HG03103 (cell line): ENCODE measurements at regions not wholly inside any gene's neighbourhood (a gene's known extent, or its start where the extent isn't known, plus 50 kb on each side); places are given as distances from the start of the nearest gene placed in this dataset.

ENCODE experiments used
- ATAC-seq: cut with Tn5 transposase; IDR thresholded peaks from one replicate; pipeline ENCODE4 v1.9.1; 2021; ENCODE audit warnings: low read depth; ENCODE audit not compliant: unreplicated experiment

DNA sequence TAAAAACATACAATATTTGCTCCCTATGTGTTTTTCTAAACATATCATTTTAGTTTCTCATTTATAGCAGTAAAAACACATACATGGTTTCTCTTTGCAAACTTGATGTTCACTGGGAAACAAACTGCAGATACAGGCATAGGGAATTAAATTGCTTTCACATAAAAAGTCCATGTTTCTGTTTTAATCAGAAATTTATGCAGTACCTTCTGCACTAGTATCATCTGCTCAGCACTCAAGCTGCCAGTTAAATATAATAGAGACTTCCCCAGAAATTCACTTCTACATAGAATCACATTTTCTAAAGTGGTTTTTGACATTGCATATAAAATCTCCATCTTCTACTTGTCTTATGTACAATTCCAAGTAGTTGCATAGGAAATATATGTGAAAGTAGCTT lies 1107.3 kb upstream of the NRXN1 start:
- ATAC-seq: no peak

DNA sequence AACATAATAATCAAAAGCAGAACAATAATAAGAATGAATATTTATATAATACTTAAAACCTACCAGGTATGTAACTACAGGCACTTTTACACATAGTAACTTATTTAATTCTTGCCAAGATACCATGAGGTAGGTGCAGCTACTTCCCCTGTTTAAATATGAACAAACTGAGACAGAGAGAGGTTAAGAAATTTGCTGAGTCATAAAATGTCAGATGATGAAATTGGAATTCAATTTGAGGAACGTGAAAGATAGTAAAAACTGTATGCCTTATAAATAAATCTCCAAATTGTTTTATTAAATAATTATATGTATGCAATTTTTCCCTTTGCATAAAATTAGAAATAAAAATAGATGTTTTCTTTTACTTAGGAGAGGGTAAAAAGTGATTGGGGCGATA lies 1103.3 kb upstream of the NRXN1 start:
- no peak for ATAC-seq

DNA sequence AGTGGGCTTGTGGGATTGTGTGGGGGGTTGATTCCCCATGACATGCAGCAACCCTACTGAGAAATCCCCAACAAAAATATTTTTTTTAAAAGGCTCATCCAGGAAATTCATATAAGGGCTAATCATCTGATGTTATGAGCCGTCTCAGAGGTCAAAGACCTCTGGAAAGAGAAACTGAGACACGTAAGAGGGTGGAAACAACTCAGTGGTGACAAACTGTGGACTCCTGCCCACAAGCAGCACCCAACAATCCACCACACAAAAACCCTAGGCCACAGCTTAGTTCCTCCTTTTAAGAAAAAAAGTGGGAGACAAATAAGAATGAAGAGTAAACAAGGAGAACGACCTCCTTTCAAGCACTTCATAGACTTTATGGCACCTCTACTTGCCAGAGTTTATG lies 1096.1 kb upstream of the NRXN1 start:
- ATAC-seq: no peak

DNA sequence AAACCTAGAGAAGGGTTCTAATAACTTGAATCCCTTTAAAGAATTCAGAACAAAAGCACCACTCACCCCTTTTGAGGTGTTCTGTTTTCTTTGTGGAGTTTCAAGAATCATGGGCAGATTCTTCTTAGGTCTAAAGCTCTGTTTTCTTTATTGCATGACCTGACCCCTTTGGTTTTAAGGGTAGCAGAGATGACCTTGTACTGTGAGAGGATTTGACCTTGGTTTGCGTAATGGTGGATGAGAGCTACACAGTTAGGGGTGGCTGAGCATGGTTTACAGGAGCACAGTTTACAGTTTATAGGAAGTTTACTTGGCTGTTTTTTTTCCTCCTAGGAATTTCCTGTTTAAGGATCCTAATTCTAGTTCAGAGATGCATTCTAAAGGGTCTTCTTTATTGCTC lies 1095.6 kb upstream of the NRXN1 start:
- no peak for ATAC-seq

DNA sequence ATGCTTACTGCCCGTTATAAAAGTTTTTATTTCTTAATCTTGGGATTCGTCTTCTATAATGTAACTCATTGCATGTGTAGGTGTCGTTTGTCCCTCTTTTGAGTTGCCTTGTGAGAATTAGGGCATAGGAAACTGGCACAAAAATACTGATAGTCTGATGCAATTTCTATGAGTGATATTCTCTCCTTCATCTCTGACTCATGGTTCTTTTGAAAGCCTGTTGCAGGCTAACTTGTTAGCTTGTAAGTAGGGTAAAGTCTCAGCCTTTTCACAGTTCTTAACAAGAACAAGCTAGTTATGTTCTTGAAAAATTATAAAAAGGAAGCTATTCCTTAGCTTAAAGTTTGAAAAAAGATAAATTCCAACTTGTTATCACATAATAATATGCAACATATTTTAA lies 1085.4 kb upstream of the NRXN1 start:
- no peak for ATAC-seq

DNA sequence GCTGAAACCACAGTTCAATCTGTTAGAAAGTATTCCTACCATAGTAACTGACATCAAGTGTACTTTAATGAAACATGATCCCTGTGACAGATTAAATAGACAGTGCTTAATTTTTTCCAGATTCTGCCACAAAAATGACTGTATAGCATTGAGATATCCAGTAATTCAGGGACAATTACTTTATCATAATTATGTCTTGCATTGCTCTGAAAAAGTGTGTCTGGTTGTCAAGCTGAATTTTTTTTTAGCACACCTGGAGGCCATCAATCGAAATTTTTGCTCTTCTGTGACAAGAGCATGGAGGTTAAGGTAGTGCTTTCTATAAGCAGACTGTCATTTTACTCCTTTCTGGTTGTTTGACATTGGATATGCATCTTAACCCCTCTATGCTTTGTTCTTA lies 1083.8 kb upstream of the NRXN1 start:
- no peak for ATAC-seq

DNA sequence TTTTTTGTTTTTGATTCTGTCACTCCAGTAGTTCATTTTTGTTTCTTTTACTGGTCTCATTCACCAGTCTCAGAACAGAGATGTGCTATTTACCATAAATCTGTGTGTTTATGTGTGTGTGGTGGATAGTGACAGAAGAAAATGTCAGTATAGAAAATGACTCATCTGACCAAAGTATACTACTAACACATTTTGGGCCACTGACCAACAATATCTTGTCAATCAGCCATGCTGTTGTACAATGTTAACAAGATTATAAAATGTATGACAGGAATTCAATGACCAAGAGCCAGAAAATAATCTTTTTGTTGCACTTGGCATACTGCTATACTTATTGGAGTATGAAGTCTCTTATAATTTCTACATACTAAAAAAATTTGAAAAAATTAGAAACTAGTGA lies 1081.4 kb upstream of the NRXN1 start:
- ATAC-seq: no peak

DNA sequence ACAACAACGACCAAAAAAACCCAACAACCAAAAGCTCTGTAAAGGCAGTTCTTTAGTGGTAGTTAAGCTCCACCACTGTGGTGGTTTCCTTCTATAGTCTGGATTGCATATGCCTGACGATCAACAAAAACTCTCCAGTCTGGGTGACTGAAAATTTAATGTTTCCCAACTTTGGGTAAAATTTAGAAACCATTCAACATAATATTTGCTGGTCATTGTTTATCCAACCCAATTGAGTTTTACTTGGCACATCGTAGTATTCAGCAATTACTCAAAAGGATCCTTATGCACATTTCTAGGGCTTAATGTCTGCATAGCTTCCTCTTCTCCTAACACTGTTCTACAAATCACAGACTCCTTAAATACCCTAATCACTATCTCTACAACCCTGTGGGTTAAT lies 1080.2 kb upstream of the NRXN1 start:
- no peak for ATAC-seq

DNA sequence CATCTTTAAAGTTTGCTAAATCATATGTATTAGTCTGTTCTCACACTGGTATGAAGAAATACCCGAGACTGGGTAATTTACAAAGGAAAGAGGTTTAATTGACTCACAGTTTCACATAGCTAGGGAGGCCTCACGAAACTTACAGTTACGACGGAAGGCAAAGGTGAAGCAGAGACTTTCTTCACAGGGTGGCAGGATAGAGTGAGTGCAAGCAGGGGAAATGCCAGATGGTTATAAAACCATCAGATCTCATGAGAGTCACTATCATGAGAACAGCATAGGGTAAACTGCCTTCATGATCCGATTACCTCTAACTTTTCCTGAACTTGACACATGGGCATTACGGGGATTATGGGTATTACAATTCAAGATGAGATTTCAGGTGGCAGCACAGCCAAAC lies 1075.2 kb upstream of the NRXN1 start:
- no peak for ATAC-seq

DNA sequence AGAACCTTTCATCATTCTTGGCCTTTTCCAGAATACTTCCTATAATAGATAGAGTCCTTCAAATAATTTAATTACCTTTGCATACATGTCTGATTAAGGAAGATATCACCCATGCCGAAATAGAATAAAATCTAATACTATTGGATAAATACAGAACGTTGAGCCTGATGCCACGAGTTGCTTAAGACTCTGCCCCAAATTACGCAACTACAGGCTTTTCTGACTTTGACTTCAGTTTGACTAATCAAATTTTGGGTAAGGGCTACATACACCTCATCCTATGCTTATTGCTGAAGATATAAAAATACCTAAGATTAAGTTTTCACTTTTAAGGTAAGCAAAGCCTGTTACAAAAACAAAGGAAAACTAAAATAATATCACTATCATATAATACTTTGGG lies 1065.1 kb upstream of the NRXN1 start:
- ATAC-seq: no peak

DNA sequence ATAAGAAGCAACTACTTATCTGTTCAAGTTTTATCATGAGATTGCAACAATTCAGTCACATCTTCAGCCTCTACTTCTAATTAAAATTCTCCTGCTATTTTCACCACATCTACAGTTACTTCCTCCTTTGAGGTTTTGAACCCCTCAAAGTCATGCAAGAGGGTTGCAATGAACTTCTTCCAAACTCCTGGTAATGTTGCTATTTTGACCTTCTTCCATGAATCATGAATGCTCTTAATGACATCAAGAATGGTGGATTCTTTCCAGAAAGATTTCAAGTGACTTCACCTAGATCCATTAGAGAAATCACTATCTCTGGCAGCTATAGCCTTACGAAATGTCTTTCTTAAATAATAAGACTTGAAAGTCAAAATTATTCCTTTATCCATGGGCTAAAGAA lies 1052.8 kb upstream of the NRXN1 start:
- no peak for ATAC-seq

DNA sequence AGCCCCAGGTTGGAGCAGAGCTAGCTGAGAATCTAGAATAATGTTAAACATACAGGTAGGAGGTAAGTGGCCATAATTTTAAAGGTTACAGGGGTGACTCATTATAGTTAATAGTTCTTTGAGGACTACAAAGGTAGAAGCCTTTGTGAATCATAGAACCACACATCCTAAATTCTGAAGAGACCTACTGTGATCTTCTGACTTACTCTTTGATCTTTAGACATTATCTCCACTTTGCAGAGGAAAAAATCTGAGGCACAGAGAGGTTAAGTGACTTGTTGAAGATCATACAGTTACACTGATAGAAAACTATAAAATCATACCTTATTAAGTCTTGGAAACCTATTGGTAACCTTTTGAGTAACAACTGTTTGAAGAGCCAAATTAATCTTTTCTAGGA lies 1051.3 kb upstream of the NRXN1 start:
- ATAC-seq: no peak

DNA sequence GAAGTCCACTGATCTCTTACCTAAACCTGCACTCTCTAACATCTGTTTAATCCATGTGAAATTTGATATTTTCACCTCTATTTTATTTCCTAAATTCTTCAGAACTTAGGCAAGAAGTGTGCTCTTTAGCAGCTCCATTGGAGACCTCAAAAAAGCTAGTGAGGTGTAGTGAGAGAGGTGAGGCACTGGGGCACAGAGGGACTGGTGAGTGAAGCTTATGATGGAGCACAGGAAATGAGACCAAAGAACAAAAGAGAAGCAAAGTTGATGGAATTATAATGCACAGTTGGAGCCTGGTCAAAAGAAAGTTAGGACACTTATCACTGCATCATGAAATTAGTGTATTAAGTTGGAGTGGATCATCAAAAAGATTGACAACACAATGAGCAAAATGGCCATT lies 1050.7 kb upstream of the NRXN1 start:
- ATAC-seq: no peak

DNA sequence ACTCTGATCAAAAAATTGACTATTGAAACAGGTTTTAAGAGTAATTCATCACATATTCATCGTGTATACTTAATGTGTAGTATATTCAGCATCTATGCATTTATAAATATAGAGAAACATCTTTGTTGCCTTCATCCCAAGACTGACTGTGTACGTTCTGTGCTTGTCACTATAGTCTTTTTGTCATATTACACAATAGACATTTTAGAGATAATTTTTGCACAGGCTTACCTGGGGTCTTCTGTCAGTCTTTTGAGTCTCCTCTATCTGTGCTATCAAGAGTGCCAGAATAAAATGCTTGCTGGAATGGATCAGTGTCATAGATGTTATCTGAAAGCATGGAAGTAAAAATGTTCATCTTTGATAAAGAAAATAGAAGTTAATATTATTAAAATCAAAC lies 1047.7 kb upstream of the NRXN1 start:
- no peak for ATAC-seq

DNA sequence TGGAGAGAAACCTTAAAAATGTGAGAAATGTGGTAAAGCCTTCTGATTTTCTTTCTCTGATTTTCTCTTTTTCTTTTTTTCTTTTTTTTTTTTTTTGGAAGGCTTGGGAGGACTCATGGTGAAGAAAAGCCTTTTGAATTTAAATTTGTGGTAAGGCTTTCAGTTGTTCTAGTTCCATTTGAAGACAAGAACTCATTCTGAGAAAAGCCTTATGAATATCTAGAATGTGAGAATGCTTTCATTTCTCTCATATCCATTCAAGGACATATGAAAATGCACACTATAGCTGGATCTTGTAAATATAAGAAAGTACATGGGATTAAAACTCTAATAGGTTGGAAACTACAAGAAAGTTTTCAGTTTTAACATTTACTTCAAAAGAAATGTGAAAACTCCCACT lies 1045.2 kb upstream of the NRXN1 start:
- ATAC-seq: no peak

DNA sequence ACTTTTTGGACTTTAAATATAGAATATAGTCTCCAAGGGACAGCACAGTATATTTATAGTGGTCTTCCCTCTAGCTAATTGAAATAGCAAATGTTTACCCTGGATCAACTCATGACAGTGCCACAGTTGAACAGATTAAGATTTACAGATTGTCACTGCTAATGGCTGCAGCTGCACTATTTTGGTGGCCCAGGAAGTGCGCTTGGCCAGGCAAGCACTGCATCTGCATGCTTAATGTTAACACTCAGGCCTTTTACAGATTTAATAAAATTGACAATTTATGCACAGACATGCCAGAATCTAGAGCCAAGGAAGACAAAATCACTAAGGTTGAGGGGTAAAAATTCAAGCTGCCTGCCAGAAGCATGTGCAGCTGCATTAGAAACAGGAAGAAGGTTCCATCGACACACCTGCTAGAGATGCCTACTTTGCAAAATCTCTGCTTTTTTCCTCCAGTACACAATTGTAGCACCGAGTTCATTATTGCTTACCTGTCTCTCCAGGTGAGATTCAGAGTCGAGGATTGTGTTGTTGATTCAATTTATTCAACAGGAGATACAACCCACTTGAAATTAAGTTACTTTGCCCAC lies 1042.3 kb upstream of the NRXN1 start:
- ATAC-seq: no peak

DNA sequence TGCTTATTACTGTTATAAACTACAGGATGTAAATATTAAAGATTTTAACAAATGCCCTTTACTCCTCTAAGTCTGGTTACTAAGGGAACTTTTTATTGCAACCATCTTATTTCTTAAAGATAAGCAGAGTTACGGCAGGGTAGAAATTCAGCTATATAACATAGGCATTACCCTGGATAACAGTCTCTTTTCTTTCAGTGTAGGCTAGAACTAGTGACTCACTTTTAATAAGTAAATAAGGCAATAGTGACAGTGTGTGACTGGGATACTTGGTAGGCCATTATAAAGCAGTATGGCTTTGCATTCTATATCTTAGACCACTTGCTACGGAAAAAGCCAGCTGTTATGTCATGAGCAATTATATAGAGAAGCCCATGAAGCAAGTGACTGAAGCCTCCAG lies 1041.0 kb upstream of the NRXN1 start:
- no peak for ATAC-seq

DNA sequence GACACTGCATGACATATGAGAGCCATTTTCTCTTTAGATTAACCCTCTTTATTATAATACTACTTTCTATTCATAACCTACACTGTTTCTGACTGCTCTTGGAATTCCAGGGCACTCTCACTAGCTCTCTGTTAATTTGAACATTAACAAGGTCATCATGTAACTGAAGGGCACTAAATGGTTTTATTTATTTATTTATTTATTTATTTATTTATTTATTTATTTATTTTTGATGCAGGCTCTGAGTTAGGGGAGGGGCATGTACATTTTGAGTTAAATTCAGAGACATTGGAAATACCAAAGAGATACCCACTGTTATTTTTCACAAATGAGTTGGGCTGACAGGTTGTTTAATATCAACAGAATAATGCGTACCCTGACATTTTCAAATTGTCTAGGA lies 1038.7 kb upstream of the NRXN1 start:
- ATAC-seq: no peak

DNA sequence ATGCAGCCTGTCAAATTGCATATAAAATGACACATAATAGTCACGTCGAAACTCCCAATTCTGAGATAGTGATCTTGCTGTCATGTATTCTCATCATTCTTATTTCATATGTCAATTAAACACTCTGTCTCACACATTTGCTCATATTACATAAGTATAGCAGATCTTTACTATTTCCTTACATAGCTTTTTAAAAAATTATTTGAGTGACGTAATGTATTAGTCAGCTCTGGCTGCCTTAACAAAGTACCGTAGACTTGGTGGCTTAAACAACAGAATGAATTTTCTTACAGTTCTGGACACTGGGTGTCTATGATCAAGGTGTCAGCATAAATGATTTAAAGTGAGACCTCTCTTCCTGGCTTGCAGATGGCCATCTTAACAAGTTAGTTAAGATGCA lies 1032.3 kb upstream of the NRXN1 start:
- no peak for ATAC-seq

DNA sequence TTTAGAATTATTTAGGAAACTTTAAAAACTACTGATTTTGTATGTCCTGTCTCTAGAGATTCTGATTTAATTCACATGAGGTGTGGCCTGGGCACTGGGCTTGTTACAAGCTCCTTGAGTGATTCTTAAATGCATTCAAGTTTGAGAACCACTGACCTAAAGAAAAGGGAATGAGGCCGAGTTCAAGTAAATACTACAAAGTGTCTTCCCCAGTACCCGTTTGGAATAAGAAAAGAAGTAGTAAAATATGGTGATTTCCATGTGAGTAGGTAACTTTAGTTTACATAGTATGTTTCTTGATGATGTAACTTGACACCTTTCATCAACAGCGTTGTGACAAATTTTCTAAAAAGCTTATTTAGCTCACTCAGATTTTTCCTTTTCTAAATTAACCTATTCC lies 1022.9 kb upstream of the NRXN1 start:
- ATAC-seq: no peak

DNA sequence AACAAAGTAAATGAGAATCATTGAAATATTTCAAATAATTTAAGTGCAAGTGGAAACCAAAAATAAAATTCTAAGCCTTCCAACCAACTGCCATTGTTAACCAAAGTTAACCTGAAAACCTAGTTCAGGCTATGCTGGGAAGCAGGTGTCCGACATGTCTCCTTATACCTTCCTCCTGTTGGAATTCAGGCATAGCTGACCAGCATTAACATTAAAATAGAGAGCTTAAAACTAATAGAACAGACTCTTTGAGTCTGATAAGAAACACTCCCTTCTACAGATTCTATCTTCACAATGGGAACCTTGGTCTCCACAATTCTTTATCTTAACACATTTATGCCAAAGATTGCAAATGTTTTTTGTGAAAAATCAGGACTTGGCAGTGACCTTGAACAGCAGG lies 1004.9 kb upstream of the NRXN1 start:
- no peak for ATAC-seq

DNA sequence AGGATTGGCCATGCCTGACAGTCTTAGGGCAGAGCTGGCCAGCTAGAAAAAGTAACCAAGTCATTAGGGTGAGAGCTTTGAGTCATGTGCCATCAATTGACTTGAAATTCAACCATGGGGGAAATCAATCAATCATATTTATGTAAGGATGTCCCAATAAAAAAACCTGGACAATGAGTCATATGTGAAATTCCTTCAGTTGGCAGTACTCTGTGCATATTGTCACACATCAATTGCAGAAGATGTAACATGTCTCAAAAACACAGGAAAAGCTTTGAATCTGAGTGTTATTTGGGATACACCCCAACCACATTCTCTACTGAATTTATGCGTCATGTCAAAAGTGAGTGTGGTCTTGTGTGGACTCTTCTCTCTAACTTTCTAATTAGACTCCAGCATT lies 1004.1 kb upstream of the NRXN1 start:
- no peak for ATAC-seq

DNA sequence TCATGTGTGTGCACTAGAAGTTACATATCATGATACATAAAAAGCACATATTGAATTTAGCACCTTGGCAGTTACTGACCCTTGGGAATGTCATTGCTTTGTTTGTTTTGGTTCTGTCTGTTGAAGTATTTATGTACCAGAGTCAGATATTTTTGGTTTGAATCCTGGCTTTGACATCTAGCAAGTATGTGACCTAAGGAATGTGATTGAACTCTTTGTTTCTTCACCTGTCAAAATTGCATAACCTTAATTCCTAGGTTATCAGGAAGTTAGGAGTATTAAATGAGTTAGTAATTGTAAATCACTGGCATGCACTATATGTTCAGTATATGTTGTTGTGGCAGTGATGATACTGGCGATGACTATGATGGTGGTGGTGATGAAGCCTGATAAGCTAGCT lies 1003.5 kb upstream of the NRXN1 start:
- no peak for ATAC-seq
